Right ventricle myocardium inferior (tissue), 1 donor: ENCODE measurements at regions not wholly inside any gene's neighbourhood (a gene's known extent, or its start where the extent isn't known, plus 50 kb on each side); places are given as distances from the start of the nearest gene placed in this dataset.
"Not testable (repeated sequence)": the region's sequence is repeated elsewhere in the genome, so short reads cannot be mapped to it uniquely, and the experiment has no call there.

Source experiments
- ATAC-seq: fragments of 200-7000 bp; cut with Tn5 transposase; one replicate; pipeline ENCODE4 v1.9.1; 2020; ENCODE audit warnings: mild to moderate bottlenecking, moderate library complexity
- DNase-seq: peaks from one replicate; pipeline ENCODE4 v3.0.0; 2021; ENCODE audit errors: missing footprints
- intact Hi-C: fragments of 100-400 bp; cut with DNase I; formaldehyde crosslinking; loops from one replicate; pipeline ENCODE4 v1.11.0; 2022
- donor health status: DM: no; HTN: yes; CAD: no; lungs with severe emphysema.

- ATAC-seq (no peak), DNase-seq (no peak)
- intact Hi-C loops = no loop called here
These were observed 557.3 kb downstream of the CD109 start for GRCh38 chr6:74253261-74253660.

DNA sequence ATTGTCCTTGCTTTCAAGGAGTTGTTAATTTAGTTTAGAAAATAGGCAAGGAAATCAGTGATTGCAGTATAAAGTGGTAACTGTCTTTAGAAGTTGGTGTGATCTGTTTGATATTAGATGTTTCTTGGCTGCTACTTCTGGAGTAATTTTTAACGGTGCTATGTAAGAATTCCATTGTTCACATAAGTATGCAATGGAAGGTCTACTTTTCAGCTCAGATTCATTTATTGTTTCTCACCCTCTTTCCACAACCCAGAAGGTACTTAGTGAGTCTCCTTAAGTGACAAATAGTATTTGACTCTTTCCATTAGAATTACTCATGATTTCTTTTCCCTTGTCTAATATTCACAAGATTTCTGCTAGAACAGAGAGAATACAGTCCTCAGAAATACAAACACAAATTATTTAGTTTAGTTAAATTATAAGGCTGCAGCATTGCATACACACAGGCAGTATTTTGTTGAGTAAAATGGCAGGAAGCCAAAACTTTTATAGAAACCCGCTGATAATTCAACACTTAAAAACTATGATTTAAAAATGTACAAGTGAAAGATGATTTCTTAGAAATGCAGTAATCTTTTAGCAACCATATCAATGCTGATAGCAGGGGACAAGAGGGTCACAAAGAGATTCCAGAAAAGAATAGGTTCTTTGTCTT is 554.3 kb downstream of the CD109 start:
- DNase-seq = no peak
- intact Hi-C loops = no loop called here
- ATAC-seq = no peak

DNA sequence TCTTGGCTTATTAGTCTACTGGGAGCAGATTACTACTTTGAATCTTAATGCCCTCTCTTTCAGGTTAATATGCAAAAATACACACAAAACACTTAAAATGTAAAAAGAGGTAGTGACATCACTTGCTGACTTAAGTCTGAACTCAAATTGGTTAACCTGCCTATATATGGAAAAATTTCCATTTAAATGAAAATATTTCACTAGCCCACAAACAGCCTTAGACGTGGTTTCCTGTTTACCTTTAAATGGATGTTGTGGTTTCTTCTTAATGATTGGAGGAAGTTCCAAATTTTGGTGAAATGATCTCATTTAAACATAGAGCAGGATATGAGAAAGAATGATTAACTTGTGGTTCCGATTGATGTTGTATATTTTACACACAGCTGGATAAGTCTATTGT is 553.7 kb downstream of the CD109 start:
- intact Hi-C loops = no loop called here
- DNase-seq (no peak), ATAC-seq (no peak)

DNA sequence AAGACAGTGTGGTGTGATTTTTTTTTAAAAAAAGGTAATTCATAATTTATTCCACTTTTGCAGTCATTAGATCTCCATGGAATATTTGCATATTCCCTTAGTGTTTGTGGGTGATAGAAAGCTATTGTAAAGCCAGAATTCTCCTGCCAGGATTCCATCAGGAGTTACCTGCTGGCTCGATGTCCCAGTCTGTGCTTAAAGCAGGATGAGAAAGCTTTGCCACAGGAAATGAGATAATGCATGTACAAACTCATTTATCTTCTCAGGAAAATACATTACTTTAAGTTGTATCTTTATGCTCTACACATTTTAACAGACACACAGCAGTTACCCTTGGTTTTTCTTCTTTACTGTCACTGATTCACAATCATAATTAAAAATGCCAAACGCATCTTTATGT is 553.0 kb downstream of the CD109 start:
- intact Hi-C loops = no loop called here
- ATAC-seq (no peak), DNase-seq (no peak)

GRCh38 chr6:74222768-74223333 is 526.8 kb downstream of the CD109 start:
- DNase-seq (no peak), ATAC-seq (no peak)
- intact Hi-C loops = no loop called here

DNA sequence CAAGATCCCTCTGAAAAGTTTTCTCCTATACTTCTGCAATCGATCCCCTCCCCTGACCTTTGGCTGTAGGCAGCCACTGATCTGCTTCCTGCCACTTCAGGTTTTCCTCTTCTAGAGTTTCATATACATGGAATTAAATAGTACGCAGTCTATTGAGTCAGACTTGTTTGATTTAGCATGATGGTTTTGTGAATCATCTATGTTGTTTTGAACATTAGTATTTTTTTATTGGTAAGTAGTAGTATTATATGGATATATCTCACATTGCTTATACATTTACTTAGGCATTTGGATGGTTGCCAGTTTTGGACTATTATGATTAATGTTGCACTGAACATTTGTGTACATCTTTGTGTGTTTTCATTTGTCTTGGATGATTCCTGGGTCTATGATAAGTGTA is 518.0 kb downstream of the CD109 start:
- ATAC-seq (no peak), DNase-seq (no peak)
- intact Hi-C loops = no loop called here

GRCh38 chr6:74208239-74208638 is 512.2 kb downstream of the CD109 start:
- no peak for ATAC-seq
- intact Hi-C loops = no loop called here
- no peak for DNase-seq

GRCh38 chr6:74199215-74199915 is 503.4 kb downstream of the CD109 start:
- ATAC-seq = no peak
- DNase-seq = no peak
- intact Hi-C loops = no loop called here

- no peak for DNase-seq
- intact Hi-C loops = no loop called here
- no peak for ATAC-seq
These were observed 501.3 kb downstream of the CD109 start for GRCh38 chr6:74197310-74197709.

GRCh38 chr6:74187811-74188210 is 491.8 kb downstream of the CD109 start:
- DNase-seq (no peak), ATAC-seq (no peak)
- intact Hi-C loops = no loop called here

GRCh38 chr6:74182992-74183391 is 487.0 kb downstream of the CD109 start:
- peak; percentile 43 for DNase-seq
- intact Hi-C loops = no loop called here
- ATAC-seq = no peak

DNA sequence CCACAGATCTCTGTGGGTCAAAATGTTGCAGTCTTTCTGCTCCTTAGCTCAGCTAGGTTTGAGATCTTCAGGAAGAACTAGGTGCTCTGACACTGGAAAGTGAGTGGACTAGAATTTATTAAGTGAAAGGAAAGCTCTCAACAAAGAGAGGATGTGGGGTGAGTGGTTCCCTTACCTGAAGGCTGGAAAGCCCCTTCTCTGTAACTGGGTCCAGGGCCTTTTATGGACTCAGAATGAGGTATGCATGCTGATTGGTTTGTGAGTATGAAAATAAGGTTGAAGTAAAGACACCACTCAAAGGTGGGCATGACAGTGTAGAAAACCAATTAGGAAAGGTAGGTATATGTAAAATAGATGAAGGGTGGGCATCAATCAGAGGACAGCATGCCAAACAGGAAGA is 485.5 kb downstream of the CD109 start:
- ATAC-seq (no peak), DNase-seq (no peak)
- intact Hi-C loops = no loop called here

- intact Hi-C loops = no loop called here
- no peak for ATAC-seq
- DNase-seq = no peak
These were observed 481.5 kb downstream of the CD109 start for GRCh38 chr6:74177506-74177905.

DNA sequence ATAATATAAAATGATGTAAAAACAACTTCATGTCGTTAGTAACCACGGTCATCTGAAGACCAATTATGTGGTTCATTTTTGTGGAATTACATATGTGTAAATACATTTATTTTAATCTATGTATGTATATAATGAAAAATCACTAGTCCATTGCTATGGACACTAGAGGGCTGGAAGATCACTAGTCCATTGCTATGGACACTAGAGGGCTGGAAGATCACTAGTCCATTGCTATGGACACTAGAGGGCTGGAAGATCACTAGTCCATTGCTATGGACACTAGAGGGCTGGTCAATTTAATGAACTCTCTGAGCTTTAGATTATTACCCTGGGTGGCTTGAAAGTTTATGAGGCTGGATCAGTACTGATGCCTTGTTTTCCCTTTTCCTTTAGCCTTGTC is 474.5 kb downstream of the CD109 start:
- intact Hi-C loops = not testable (repeated sequence)

GRCh38 chr6:74170118-74170517 is 474.1 kb downstream of the CD109 start:
- ATAC-seq = no peak
- intact Hi-C loops = no loop called here

More for the DNA sequence above, 474.5 kb downstream of the CD109 start:
- ATAC-seq, DNase-seq: not testable (repeated sequence)

GRCh38 chr6:74167976-74168375 is 472.0 kb downstream of the CD109 start:
- no peak for DNase-seq
- intact Hi-C loops = no loop called here
- peak; percentile 20 for ATAC-seq

More at GRCh38 chr6:74170118-74170517, 474.1 kb downstream of the CD109 start:
- DNase-seq = no peak

DNA sequence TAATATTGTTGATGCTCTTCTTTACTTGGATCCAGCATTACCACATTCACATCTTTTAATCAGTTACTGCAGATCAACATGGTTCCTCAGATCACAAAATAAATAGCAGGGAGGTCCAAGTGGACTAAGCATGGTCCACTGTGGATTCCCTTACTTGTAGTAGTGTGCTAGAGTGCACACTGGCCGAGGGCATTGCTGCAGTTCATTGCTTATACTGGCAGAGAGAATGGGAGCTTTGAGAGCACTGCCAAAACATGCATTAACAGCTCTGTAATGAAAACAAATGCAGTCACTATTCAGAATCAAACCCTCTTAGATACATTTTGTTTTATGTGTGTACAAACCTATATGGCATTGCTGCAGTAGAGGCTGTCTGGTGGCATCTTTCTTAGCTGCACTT is 471.5 kb downstream of the CD109 start:
- ATAC-seq (no peak), DNase-seq (no peak)
- intact Hi-C loops = no loop called here

GRCh38 chr6:74166849-74167248 is 470.8 kb downstream of the CD109 start:
- ATAC-seq (no peak), DNase-seq (no peak)
- intact Hi-C loops = no loop called here

DNA sequence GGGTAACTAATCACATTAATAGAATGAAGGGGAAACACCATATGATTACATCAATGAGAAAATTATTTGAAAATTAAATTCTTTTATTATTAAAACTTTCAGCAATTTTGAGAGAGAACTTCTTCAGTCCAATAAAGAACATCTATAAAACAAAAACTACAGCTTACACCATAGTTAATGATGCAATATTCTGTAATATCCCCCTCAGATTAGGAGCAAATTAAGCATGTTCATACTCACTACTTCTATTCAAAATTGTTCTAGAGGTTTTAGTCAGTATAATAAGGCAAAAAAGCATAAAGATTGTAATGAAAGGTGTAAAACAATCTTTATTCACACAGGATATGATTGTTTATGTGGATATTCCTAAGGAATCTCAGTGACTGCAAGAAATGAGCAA is 465.4 kb downstream of the CD109 start:
- ATAC-seq = no peak
- intact Hi-C loops = no loop called here

DNA sequence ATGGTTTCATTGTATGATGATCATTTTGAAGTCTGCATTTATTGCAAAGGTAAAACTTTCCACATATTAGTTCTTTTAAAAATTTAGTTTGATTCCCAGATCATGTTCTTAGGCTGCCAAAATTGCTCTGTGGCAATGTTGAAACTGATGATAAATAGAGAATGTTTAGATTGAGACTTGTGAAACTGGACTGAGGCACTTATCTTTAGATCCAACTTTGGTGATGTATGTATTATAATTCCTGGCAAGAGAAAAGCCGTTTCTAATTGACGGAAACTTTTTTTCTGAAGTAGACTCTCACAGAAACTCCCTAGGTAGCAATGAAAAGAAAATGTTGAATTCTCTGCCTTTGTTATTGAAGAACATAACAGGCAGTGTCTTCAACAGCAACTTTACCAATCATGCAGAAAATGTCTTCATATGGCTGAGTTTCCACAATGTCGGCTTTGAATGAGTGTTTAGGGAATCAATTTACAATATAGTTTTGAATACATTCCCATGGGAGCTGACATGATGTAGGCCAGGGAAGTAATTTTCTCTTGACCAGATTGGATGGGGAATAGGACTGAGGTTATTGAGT is 456.2 kb downstream of the CD109 start:
- intact Hi-C loops = no loop called here
- DNase-seq (no peak), ATAC-seq (no peak)

More for the DNA sequence above, 465.4 kb downstream of the CD109 start:
- no peak for DNase-seq
